ENCODE measurements at regions not wholly inside any gene's neighbourhood (a gene's known extent, or its start where the extent isn't known, plus 50 kb on each side); places are given as distances from the start of the nearest gene placed in this dataset.
A peak's percentile ranks its signal among the peaks of the same experiment; 100 is the strongest.

DNA sequence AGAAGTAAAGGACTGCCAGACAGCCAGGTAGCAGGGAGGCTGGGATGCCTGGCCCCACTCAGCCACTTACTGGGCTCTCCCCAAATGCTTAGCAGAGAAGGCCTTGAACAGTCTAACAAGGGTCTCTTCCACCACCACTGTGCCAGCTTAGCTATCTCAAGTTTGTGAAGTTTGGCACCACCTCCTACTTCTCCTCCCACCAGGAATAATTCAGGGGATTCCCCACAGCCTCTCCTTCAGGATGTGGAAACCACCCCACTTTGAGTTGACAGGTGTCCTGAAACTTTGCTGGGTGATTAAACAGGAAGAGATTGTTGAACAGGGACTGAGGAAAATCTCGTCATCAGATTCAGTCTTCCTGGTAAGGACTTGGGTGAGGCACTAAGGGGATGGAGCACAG lies 59.4 kb upstream of the ATP1B1 start (continued):
- TF ChIP-seq ZNF570 (CRISPR knock-in tag; IDR thresholded peaks at IDR 0.05; ENCODE audit: borderline replicate concordance) (no peak), ZFP36 (IDR thresholded peaks at IDR 0.05; ENCODE audit: borderline replicate concordance, low read depth, low read length, partially characterized antibody) (no peak), MTA1 (CRISPR knock-in tag; IDR thresholded peaks at IDR 0.05; ENCODE audit: borderline replicate concordance) (no peak)
- TF ChIP-seq, protein P1, sequence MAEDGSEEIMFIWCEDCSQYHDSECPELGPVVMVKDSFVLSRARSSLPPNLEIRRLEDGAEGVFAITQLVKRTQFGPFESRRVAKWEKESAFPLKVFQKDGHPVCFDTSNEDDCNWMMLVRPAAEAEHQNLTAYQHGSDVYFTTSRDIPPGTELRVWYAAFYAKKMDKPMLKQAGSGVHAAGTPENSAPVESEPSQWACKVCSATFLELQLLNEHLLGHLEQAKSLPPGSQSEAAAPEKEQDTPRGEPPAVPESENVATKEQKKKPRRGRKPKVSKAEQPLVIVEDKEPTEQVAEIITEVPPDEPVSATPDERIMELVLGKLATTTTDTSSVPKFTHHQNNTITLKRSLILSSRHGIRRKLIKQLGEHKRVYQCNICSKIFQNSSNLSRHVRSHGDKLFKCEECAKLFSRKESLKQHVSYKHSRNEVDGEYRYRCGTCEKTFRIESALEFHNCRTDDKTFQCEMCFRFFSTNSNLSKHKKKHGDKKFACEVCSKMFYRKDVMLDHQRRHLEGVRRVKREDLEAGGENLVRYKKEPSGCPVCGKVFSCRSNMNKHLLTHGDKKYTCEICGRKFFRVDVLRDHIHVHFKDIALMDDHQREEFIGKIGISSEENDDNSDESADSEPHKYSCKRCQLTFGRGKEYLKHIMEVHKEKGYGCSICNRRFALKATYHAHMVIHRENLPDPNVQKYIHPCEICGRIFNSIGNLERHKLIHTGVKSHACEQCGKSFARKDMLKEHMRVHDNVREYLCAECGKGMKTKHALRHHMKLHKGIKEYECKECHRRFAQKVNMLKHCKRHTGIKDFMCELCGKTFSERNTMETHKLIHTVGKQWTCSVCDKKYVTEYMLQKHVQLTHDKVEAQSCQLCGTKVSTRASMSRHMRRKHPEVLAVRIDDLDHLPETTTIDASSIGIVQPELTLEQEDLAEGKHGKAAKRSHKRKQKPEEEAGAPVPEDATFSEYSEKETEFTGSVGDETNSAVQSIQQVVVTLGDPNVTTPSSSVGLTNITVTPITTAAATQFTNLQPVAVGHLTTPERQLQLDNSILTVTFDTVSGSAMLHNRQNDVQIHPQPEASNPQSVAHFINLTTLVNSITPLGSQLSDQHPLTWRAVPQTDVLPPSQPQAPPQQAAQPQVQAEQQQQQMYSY (CRISPR knock-in tag; IDR thresholded peaks at IDR 0.05) = no peak

DNA sequence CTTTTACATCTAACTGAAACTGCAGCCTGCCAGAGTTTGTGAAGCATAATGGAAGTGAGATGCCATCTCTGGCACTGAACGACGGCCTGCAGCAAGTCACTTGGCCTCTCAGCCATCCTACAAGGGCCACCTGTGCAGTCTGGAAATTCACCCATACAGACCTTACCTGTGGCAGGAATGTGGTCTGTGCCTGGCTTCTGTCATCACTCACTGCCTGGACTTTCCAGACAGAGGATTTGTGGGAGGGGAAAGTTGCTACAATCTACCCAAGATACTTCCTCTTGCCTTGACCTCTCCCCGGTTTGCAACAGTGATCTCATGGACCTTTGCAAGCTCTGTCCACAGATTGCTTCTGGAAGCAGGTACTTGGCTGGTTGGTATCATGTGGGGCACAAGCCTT lies 58.4 kb upstream of the ATP1B1 start:
- Histone ChIP-seq H3K9me3 (ENCODE audit: low read length) (no peaks in the 10 kb centered on the region), H3K4me1 (ENCODE audit: insufficient read depth, low read length) (peaks cover 10% of the 10 kb centered on the region; the same call in 1 of the 2 replicates), H3K4me2 (ENCODE audit: low read depth, low read length) (no peak overlapping the region), H3K79me2 (ENCODE audit: insufficient read depth, low read length) (no peaks in the 10 kb centered on the region), H3K27me3 (ENCODE audit: control insufficient read depth in 1 of 2, insufficient read depth in 2 of 2, low read length in 2 of 2) (peaks cover 0 to 8% of the 10 kb centered on the region in 2 experiments; a peak in 1 of 5 replicates), H4K20me1 (ENCODE audit: insufficient read depth, low read length) (no peaks in the 10 kb centered on the region), H3K9ac (ENCODE audit: insufficient read depth, low read depth, low read length) (no peak overlapping the region), H3K4me3 (replicated peaks in 1 of 3; ENCODE audit: insufficient read depth in 1 of 3, low read depth in 2 of 3, low read length in 3 of 3) (no peak overlapping the region), H3K27ac (ENCODE audit: extremely low read length, insufficient read depth, low read length) (no peak overlapping the region), H3K36me3 (replicated peaks in 1 of 2; ENCODE audit: control insufficient read depth in 1 of 2, insufficient read depth in 2 of 2, low read length in 2 of 2) (no peaks in the 10 kb centered on the region), H2AFZ (ENCODE audit: low read length) (no peak overlapping the region)
- in situ Hi-C loops (cut with HindIII; ENCODE audit: extremely low pct_ligation_motif_present, low pct_unique_long_range_greater_than_20kb) = no loop called here
- POLR2A ChIA-PET = interaction anchor here (0.7 kb wide), 1 partner anchor 12 kb away, joined by 3 read pairs; no protein-coding TSS in a partner anchor
- WGBS (ENCODE audit: low lambda C conversion rate) = 0% methylated on average over 1 of the region's 3 CpGs
- FAIRE-seq (no peak), ATAC-seq (peak; percentile 31; the same call in 2 of the 3 replicates), DNase-seq (ENCODE audit: low spot score) (no peak)
- CTCF ChIA-PET (ENCODE audit: low intra/inter-chr PET ratio, low total read pairs) = no interaction called here
- BruUV-seq (replicated peaks) = no TSS peak
- intact Hi-C loops (cut with micrococcal nuclease; ENCODE audit: unreplicated experiment) = no loop called here
- TF ChIP-seq HOXD1 (CRISPR knock-in tag; IDR thresholded peaks at IDR 0.05) (no peak), ZNF496 (CRISPR knock-in tag; IDR thresholded peaks at IDR 0.05; ENCODE audit: insufficient replicate concordance) (no peak), BCL6 (CRISPR knock-in tag; IDR thresholded peaks at IDR 0.05) (no peak), NCOR1 (IDR thresholded peaks at IDR 0.05; ENCODE audit: borderline replicate concordance, low read length) (no peak), HIVEP1 (CRISPR knock-in tag; IDR thresholded peaks at IDR 0.05) (no peak), CBX1 (IDR thresholded peaks at IDR 0.05; ENCODE audit: low read depth) (no peak), FOXK1 (CRISPR knock-in tag; IDR thresholded peaks at IDR 0.05; ENCODE audit: borderline replicate concordance, low read depth) (no peak), HNRNPH1 (optimal IDR thresholded peaks at IDR 0.05; ENCODE audit: low read depth, low read length) (no peak), ZSCAN20 (CRISPR knock-in tag; IDR thresholded peaks at IDR 0.05; ENCODE audit: borderline replicate concordance) (no peak)
- TF ChIP-seq, protein P2, sequence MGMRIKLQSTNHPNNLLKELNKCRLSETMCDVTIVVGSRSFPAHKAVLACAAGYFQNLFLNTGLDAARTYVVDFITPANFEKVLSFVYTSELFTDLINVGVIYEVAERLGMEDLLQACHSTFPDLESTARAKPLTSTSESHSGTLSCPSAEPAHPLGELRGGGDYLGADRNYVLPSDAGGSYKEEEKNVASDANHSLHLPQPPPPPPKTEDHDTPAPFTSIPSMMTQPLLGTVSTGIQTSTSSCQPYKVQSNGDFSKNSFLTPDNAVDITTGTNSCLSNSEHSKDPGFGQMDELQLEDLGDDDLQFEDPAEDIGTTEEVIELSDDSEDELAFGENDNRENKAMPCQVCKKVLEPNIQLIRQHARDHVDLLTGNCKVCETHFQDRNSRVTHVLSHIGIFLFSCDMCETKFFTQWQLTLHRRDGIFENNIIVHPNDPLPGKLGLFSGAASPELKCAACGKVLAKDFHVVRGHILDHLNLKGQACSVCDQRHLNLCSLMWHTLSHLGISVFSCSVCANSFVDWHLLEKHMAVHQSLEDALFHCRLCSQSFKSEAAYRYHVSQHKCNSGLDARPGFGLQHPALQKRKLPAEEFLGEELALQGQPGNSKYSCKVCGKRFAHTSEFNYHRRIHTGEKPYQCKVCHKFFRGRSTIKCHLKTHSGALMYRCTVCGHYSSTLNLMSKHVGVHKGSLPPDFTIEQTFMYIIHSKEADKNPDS (CRISPR knock-in tag; IDR thresholded peaks at IDR 0.05) = no peak
- TF ChIP-seq, protein P3, sequence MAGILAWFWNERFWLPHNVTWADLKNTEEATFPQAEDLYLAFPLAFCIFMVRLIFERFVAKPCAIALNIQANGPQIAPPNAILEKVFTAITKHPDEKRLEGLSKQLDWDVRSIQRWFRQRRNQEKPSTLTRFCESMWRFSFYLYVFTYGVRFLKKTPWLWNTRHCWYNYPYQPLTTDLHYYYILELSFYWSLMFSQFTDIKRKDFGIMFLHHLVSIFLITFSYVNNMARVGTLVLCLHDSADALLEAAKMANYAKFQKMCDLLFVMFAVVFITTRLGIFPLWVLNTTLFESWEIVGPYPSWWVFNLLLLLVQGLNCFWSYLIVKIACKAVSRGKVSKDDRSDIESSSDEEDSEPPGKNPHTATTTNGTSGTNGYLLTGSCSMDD (CRISPR knock-in tag; IDR thresholded peaks at IDR 0.05) = no peak
